GM19099 (cell line): ENCODE measurements at regions not wholly inside any gene's neighbourhood (a gene's known extent, or its start where the extent isn't known, plus 50 kb on each side); places are given as distances from the start of the nearest gene placed in this dataset.

Source experiments
- POLR2A ChIP-seq: IDR thresholded peaks from 3 replicates; pipeline ENCODE4 v1.6.1; 2011; ENCODE audit warnings: low read depth; ENCODE audit not compliant: insufficient read length; ENCODE audit errors: extremely low read depth

DNA sequence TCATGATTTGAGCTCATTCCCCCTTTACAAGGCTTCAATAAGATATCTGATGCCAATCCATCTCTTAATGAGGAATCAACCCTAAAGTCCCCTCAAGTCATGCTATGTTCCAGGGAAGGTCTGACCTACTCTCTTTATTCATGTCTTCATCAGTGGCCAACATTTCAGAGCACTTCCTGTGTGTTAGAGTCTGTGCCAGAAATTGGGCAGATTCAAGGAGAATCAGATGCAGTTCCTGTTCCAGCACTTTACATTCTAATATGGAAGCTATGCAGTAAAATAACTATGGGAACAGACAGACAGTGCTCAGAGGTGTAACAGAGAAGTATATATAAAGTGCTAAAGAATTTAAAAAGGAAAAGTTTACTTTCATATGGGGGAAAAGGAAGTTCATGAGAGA is 193.4 kb upstream of the NR4A3 start:
- no peak for TF ChIP-seq POLR2A

DNA sequence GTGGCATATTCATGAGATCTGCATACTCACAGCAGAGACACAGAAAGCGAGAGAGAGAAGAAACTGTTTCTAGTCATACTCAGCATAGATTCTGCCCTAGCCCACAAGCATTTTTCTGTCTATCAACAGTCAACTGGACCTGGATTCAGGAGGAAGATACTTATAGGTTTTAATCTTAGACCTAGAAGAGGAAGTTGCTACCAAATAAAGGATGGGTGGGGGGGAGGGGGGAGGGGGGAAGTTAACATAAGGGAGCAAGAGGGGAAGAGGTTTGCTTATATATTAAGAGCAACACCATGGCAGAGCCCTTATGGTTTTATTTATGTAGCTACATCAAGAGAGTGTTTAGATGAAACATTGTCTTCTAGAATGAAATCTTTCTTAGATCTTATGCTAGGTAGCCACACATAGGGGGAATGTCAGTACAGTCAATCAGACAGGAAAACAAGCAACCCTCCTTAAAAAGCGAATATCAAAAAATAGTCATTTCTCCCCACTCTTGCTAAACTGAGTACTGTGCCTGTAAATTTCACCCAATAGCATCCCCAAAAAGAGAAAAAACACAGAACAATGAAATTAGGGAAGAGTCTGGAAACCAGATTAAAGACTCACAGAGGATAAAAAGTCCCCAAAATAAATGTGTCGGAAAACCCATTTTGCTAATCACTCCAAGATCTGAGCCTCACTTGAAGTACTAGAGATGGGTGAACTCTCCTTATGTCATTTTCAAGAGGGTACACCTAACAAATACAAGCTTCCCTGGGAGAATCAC is 192.7 kb upstream of the NR4A3 start:
- no peak for TF ChIP-seq POLR2A

DNA sequence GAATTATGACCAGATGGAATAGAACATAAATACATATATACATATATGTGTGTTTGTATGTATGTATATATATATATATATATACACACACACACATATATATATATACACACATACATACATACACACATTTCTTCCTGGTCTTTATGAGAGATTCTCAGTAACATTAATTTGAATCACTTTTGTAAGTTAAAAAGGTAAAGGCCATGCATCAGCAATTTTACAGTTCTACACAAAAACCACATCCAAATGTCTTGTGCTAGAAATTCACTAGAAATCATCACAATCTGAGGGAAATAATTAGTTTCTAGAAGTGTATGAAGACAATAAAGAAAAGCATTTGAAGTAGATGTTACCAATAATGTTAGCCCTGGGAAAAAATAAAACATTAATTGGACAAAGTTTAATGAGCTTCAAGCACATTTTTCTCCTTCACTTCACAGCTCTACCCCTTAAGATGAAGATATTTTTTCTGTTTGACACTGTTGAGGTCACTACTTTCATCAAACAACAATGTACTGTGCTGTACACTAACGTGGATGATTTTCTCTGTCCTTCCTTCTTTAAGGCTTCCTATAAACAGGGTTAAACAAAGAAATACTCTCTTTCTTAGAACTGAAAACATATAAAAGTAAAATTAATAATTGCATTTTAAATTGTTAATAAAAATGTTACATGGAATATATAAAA is 189.2 kb upstream of the NR4A3 start:
- TF ChIP-seq POLR2A, result no peak

DNA sequence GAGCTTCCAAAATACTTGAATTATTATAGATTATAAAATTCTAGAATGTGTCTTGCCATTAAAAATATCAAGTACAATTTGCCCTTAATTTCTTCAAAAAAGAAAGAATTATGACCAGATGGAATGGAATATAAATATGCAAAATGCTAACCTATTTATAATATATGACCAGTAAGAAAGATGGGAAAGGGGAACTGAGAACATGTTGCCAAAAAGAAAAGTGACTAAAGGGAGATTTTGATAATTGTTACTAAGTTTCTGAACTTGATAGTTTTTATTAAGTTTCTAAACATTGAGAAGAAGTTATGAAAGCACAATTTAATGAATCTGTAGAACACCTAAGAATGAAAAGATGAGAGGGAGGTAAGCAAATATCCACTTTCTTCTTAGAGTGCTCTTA is 188.4 kb upstream of the NR4A3 start:
- TF ChIP-seq POLR2A, result no peak

DNA sequence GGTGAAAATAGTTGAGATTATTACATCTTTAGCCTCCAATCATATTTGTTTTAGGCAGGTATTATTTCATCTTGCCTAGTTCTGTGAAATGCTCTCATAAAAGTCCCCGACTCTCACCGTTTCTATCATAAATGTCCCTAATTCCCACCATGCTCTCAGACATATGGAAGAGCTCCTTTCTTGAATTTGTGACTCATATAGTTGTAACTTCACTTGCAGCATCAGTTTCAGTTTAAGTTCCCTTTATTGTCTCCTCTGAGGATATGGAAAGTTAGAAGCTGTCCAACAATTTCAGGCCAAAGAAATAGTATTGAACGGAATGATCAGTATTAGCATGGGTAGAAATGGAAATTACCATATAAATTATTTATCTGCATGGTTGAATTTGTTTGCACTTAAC is 187.5 kb upstream of the NR4A3 start:
- TF ChIP-seq POLR2A, result no peak

DNA sequence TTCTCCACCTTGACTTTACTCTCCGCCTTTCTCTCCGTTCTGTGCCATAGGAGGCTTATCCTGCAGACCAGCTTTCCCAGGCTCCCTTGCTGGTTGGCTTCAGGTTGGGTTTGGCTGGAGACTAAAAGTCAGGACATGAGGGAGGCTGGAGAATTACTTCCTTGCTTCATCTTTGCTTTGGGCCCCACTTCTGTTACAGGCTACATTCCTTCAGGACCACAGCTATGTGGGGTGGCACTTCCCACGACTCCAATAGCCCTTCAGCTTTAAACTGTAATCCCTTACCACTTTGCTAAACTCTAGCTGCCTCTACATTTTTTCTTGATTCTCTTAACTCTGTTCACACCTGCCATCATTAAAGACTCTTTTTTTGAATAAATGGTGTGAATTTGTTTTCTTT is 186.7 kb upstream of the NR4A3 start:
- TF ChIP-seq POLR2A, result no peak

DNA sequence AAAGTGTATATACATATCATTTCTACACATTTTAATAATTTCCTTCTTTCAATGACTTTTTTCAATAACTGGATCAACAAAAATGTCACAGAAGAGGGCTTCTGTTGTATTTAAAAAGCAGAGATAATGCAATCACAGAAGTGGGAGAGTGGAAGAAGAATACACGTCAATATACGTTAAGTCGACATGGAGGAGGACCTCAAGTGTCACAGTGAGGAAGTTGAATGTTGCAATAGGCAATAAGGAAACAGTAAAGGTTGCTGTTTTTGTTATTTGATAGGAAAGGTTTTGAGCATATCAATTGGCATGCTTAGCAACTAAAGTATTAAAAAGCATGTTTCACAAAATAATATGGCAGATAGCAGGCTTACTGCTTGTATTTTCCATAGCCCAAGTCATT is 184.0 kb upstream of the NR4A3 start:
- no peak for TF ChIP-seq POLR2A

DNA sequence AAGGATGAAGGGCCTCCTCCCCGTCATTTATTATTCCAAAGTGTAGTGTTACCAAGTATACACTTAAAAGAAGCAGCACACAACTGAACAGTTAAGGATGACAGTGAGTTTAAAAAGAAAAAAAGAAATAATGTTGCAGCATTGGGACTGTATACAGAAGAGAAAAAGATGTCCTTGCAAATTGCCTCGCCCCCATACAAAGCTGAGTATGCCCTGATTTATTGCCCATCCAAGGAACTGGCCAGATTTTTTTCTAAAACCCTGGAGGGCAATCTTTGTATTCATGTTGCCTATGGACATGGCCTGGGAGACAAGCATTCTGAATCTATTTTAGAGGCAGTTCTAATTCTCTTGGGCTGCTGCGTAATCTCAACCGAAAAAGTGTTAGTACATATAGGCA is 182.7 kb upstream of the NR4A3 start:
- no peak for TF ChIP-seq POLR2A

DNA sequence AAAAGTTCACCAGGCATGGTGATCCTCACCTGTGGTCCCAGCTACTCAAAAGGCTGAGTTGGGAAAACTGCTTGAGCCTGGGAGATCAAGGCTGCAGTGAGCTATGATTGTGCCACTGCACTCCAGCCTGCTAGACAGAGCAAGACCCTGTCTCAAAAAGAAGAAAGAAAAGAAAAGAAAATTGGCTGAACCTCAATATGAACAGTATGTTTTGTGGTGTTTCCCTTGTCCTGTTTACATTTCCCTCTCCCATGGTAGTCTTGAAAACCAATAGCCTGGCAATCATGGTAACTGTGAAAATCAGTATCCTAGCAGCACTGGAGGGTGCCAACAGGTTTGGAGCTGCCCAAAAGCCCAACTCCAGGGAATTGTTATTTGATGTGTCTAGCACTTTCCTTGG is 174.1 kb upstream of the NR4A3 start:
- TF ChIP-seq POLR2A, result no peak

DNA sequence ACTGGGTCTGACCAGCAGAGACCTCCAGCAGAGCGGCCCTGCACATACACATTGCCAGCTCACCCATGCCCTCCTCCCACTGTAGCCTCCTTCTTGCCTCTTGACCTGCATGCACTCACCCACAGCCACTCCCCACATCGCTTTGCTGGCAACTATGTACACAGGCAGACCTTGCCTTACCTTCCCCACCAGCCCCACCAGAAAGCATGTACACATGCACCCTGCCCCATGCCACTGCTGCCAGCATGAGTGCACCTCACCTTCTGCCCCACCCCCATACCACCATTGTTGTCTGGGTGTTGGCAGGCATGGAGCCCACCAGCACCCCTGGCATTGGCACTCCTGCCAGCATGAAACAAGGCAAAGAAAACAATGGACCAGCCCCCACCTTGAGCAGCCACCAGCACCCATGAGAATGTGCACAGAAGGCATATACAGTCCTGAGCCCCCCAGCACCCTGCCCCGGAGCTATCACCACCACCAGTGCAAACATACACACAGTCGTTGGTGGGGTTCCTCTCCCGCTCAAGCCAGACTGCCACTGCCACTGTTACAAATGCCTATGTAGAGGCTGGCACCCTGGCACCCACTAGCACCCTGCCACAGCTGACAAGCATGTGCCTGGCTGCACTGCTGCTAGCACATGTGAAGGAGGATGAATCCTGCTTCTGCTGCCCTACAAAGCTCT is 171.4 kb upstream of the NR4A3 start:
- no peak for TF ChIP-seq POLR2A

DNA sequence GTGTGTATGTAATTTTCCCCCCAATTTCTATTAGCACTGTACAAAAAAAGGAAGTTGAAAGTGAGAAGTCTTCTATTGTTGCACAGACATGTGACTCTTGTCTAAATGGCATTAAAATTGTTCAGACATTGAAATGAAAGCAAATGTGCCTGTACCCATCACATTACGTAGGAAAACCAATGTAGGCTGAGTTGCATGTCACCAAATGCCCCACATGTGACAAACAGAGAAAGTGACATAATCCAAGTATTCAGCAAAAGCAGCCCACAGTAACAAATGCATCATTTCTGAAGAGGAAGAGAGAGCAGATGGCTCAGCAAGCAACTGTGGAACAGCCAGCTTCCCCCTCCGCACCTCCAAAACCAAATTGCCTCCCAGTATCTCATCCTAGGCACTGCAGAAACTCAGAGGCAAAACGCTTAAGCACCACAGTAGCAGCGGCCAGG is 161.5 kb upstream of the NR4A3 start:
- TF ChIP-seq POLR2A, result no peak

DNA sequence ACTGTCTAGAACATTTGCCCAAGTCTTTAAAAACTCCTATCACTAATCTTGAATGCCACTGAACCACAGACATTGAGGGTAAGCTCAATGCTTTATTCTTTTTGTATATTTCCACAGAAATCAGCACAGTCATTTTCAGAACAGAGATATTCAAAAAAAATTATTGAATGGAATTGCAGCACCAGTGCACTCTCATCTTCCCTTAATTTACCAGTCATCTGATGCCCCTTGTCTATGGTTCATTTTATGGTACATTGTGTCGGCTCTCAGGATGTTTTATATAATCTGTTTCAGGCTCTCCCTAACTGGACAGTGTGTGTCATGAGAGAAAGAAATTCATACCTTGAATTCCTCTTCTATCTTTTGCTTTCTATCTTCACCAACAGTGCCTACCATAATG is 158.4 kb upstream of the NR4A3 start:
- TF ChIP-seq POLR2A, result no peak

DNA sequence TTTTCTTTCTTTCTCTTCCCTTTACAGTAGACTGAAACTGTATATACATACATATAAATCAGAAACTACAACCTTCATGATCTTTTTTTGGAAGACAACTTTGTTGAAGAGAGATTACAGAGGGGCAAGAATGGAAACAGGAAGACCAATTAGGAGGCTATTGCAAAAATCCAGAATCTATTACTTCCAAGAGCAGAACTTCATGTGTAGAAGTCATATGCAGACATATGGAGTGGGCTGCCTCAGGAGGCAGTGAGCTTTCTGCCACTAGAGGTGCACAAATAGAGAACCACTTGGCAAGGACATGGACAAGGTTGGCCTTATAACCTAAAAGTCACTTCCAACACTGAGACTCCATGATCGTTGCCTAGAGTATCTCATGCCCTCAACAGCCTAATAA is 157.8 kb upstream of the NR4A3 start:
- TF ChIP-seq POLR2A, result no peak

DNA sequence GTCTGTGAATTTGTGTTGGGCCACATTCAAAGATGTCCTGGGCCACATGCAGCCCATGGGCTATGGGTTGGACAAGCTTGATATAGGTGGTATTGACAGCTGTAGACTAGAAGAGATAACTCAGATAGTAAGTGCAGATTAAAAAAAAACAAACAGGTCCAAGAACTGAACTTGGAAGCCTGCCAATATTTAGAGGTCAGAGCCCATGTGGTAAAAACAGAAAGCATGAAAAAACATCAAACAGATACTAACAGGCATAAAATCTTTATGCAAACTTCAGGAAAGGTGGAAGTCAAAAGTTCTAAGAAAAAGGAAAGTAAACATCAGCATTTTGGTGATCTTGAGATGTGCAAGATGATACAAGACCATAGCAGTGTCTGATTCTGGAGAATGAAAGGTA is 155.1 kb upstream of the NR4A3 start:
- no peak for TF ChIP-seq POLR2A

DNA sequence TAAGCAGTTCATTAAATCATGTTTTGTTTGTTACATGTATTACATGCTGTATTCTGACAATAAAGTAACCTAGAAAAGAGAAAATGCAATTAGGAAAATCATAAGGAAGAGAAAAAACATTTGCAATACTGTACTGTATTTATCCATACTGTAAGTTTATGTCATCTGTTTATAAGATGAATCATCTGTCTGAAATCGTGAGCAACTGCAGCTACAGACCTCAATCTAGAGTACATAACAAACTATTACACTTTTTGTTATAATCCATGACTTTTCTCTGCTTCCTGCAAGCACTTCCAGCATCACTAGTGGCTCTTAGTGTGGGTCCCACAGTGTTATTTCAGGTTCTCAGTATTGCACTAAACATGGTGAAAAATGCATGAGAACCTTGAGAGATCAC is 144.4 kb upstream of the NR4A3 start:
- TF ChIP-seq POLR2A, result no peak

DNA sequence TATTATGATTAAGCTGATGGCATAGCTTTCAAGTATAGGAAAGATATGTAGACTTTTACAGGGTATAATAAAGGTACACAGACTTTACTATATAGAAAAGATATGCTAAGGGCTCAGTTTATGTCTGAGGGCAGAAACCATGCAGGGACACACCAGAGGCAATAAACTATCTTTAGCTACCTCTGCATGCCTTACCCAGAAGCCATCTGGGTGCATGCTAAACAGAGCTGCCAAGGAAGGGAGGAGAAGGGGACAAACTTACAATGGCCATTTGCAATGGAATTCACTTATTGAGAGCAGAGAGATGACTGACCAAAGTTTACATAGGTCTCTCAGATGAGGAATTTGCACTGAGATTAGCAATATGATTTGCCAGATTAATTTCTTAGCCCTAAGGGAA is 143.1 kb upstream of the NR4A3 start:
- no peak for TF ChIP-seq POLR2A
